ENCODE measurements at regions not wholly inside any gene's neighbourhood (a gene's known extent, or its start where the extent isn't known, plus 50 kb on each side); places are given as distances from the start of the nearest gene placed in this dataset.
"Not testable (repeated sequence)": the region's sequence is repeated elsewhere in the genome, so short reads cannot be mapped to it uniquely, and the experiment has no call there.

DNA sequence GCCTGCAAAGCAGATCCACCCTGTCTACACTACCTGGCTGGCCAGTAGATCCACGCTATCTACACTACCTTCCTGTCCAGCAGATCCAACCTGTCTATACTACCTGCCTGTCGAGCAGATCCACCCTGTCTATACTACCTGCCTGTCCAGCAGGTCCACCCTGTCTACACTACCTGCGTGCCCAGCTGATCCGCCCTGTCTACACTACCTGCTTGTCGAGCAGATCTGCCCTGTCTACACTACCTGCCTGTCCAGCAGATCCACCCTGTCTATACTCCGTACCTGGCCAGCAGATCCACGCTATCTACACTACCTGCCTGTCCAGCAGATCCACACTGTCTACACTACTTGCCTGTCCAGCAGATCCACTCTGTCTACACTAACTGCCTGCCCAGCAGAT, 102.8 kb upstream of the SAMD11 start:
- no peak overlapping the region for H3K9ac ChIP-seq
- H3F3A ChIP-seq (replicated peaks; ENCODE audit: insufficient read depth): no peaks in the 10 kb centered on the region
- peaks cover 0 to 5% of the 10 kb centered on the region in 2 experiments; a peak in 2 of 4 replicates for H3K4me1 ChIP-seq (ENCODE audit: control insufficient read depth in 1 of 2, insufficient read depth in 2 of 2, low read depth in 1 of 2, low read length in 1 of 2)
- H3K27me3 ChIP-seq (ENCODE audit: insufficient read depth): no peaks in the 10 kb centered on the region
- H3K4me2 ChIP-seq: no peak overlapping the region
- no peaks in the 10 kb centered on the region for H3K9me2 ChIP-seq
- H2AFZ ChIP-seq (ENCODE audit: low read depth): no peak overlapping the region
- peaks cover 9% of the 10 kb centered on the region; the same call in 1 of the 2 replicates for H3K79me2 ChIP-seq (ENCODE audit: insufficient read depth)
- CTCF ChIA-PET: no interaction called here
- peaks cover 0 to 3% of the 10 kb centered on the region in 2 experiments for H3K36me3 ChIP-seq (replicated peaks in 1 of 2; ENCODE audit: control insufficient read depth in 1 of 2, insufficient read depth in 2 of 2, low read length in 1 of 2)
- TF ChIP-seq ELF1 (IDR thresholded peaks at IDR 0.05) (no peak), TEAD4 (IDR thresholded peaks at IDR 0.05; ENCODE audit: borderline replicate concordance, insufficient read depth) (no peak), SIN3A (IDR thresholded peaks at IDR 0.05; ENCODE audit: borderline replicate concordance, low read depth, low read length) (no peak), YY1 (IDR thresholded peaks at IDR 0.05; ENCODE audit: low read depth) (no peak), MEF2A (IDR thresholded peaks at IDR 0.05; ENCODE audit: borderline replicate concordance, low read depth) (no peak), MXI1 (IDR thresholded peaks at IDR 0.05; ENCODE audit: low read depth, low read length) (no peak), GABPA (IDR thresholded peaks at IDR 0.05; ENCODE audit: low read depth) (no peak), RCOR1 (IDR thresholded peaks at IDR 0.05; ENCODE audit: low read length) (no peak), FOSL2 (IDR thresholded peaks at IDR 0.05; ENCODE audit: borderline replicate concordance, low read depth) (no peak), FOXJ3 (CRISPR knock-in tag; IDR thresholded peaks at IDR 0.05) (no peak), SMC3 (IDR thresholded peaks at IDR 0.05; ENCODE audit: low read depth, low read length) (no peak), GATA2 (CRISPR knock-in tag; IDR thresholded peaks at IDR 0.05) (no peak)
- TF ChIP-seq, protein P1, sequence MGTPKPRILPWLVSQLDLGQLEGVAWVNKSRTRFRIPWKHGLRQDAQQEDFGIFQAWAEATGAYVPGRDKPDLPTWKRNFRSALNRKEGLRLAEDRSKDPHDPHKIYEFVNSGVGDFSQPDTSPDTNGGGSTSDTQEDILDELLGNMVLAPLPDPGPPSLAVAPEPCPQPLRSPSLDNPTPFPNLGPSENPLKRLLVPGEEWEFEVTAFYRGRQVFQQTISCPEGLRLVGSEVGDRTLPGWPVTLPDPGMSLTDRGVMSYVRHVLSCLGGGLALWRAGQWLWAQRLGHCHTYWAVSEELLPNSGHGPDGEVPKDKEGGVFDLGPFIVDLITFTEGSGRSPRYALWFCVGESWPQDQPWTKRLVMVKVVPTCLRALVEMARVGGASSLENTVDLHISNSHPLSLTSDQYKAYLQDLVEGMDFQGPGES (IDR thresholded peaks at IDR 0.05; ENCODE audit: low read depth, low read length): no peak
- TF ChIP-seq, protein P2, sequence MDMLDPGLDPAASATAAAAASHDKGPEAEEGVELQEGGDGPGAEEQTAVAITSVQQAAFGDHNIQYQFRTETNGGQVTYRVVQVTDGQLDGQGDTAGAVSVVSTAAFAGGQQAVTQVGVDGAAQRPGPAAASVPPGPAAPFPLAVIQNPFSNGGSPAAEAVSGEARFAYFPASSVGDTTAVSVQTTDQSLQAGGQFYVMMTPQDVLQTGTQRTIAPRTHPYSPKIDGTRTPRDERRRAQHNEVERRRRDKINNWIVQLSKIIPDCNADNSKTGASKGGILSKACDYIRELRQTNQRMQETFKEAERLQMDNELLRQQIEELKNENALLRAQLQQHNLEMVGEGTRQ (IDR thresholded peaks at IDR 0.05; ENCODE audit: borderline replicate concordance, low read depth, low read length): no peak
- H3K4me3 ChIP-seq (ENCODE audit: low read depth in 2 of 2, low read length in 1 of 2): no peak overlapping the region
- POLR2A ChIA-PET: no interaction called here
- no peak for DNase-seq
- 99% methylated on average over 7 of the region's 7 CpGs for WGBS (ENCODE audit: low lambda C conversion rate)
- H4K20me1 ChIP-seq (ENCODE audit: insufficient read depth): peaks cover 9% of the 10 kb centered on the region; the same call in 1 of the 2 replicates
- H3K9me3 ChIP-seq: no peaks in the 10 kb centered on the region
- no peak overlapping the region for H3K27ac ChIP-seq (ENCODE audit: low read depth in 2 of 2, low read length in 1 of 2)

DNA sequence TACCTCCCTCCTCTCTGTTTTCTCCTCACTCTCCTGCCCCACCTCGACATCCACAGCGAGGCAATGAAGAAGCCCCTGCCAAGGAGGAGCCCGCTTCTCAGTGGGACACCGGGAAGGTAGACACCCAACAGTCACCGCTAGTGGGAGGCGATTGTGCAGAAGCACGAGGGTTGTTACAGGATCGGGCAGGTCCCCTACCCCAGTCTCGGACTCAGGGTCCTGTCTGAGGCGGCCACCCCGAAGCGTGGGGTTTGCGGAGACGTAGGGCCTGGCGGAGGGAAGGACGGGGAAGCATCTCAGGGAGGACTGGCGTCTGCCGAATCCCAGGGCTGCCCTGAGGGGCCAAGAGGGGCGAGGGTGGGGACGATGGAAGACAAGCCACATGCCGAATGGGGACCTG, 96.9 kb upstream of the SAMD11 start:
- H3K9me3 ChIP-seq: not testable (repeated sequence)
- peak overlapping the region in 1 of 2 experiments; percentile 83; a peak in 2 of 4 replicates for H3K27ac ChIP-seq (ENCODE audit: low read depth in 2 of 2, low read length in 1 of 2)

More for the DNA sequence above, 96.9 kb upstream of the SAMD11 start:
- Histone ChIP-seq H3K79me2 (ENCODE audit: insufficient read depth) (peaks cover 11% of the 10 kb centered on the region; the same call in 1 of the 2 replicates), H3K9ac (peak overlapping the region; percentile 74), H3K4me3 (ENCODE audit: low read depth in 2 of 2, low read length in 1 of 2) (peak overlapping the region; percentile 48 to 56; a peak in 3 of 4 replicates), H3K4me2 (peak overlapping the region; percentile 68; the same call in 1 of the 2 replicates)
- H3K27me3 ChIP-seq (ENCODE audit: insufficient read depth); CTCF ChIA-PET; H3F3A ChIP-seq (replicated peaks; ENCODE audit: insufficient read depth); H3K4me1 ChIP-seq (ENCODE audit: control insufficient read depth in 1 of 2, insufficient read depth in 2 of 2, low read depth in 1 of 2, low read length in 1 of 2); DNase-seq; H3K36me3 ChIP-seq (replicated peaks in 1 of 2; ENCODE audit: control insufficient read depth in 1 of 2, insufficient read depth in 2 of 2, low read length in 1 of 2); POLR2A ChIA-PET; H4K20me1 ChIP-seq (ENCODE audit: insufficient read depth); H3K9me2 ChIP-seq; H2AFZ ChIP-seq (ENCODE audit: low read depth): not testable (repeated sequence)
- under 1% methylated on average over 9 of the region's 21 CpGs for WGBS (ENCODE audit: low lambda C conversion rate)

Measured in SK-N-SH (cell line).